ENCODE measurements at regions not wholly inside any gene's neighbourhood (a gene's known extent, or its start where the extent isn't known, plus 50 kb on each side); places are given as distances from the start of the nearest gene placed in this dataset.

- dilution Hi-C loops (cut with MboI; ENCODE audit: extremely low pct_ligation_motif_present, low sequenced_read_pairs) = no loop called here
- H3K79me2 ChIP-seq (ENCODE audit: control insufficient read depth, insufficient read depth, low read length) = no peaks in the 10 kb centered on the region
- H3K27ac ChIP-seq (ENCODE audit: insufficient read depth, low read depth, low read length) = no peak overlapping the region
- ChIA-PET CTCF (no interaction called here), POLR2A (no interaction called here)
- TF ChIP-seq FOS (IDR thresholded peaks at IDR 0.05; ENCODE audit: borderline replicate concordance, insufficient read depth, low read length) (no peak), MYC (IDR thresholded peaks at IDR 0.05; ENCODE audit: low read depth, low read length) (no peak), MAX (IDR thresholded peaks at IDR 0.05; ENCODE audit: insufficient read depth, insufficient read length) (no peak), POLR2AphosphoS5 (IDR thresholded peaks at IDR 0.05; ENCODE audit: insufficient read depth, low read depth, low read length) (no peak)
- H4K20me1 ChIP-seq (replicated peaks; ENCODE audit: control insufficient read depth, extremely low read depth, insufficient read depth, low read length) = no peaks in the 10 kb centered on the region
- H3K9me3 ChIP-seq (replicated peaks; ENCODE audit: control insufficient read depth, insufficient read depth, low read length) = peaks cover 6% of the 10 kb centered on the region
- no peaks in the 10 kb centered on the region for H3K4me1 ChIP-seq (ENCODE audit: control insufficient read depth, extremely low read depth, insufficient read depth, low read length)
- no peak overlapping the region for H2AFZ ChIP-seq (ENCODE audit: low read depth, low read length)
- no peak for FAIRE-seq
- H3K27me3 ChIP-seq (ENCODE audit: control insufficient read depth in 2 of 2, insufficient read depth in 2 of 2, low read length in 2 of 2) = no peaks in the 10 kb centered on the region
- H3K4me2 ChIP-seq (ENCODE audit: insufficient read depth, low read length) = no peak overlapping the region
- no peak for DNase-seq (ENCODE audit: low read depth, low spot score)
- intact Hi-C loops (cut with micrococcal nuclease) = no loop called here
- no TSS peak for BruUV-seq (replicated peaks)
- no peak overlapping the region for H3K4me3 ChIP-seq (replicated peaks in 1 of 3; ENCODE audit: insufficient read depth in 1 of 3, low read depth in 1 of 3, low read length in 3 of 3)
- H3K9me1 ChIP-seq (replicated peaks; ENCODE audit: control insufficient read depth, extremely low read depth, insufficient read depth, low read length) = no peaks in the 10 kb centered on the region
- H3K9ac ChIP-seq (replicated peaks; ENCODE audit: extremely low read depth, insufficient read depth, low read length) = no peak overlapping the region
- H3K36me3 ChIP-seq (ENCODE audit: control insufficient read depth in 2 of 2, extremely low read depth in 1 of 2, insufficient read depth in 2 of 2, low read length in 2 of 2) = no peaks in the 10 kb centered on the region
Measured at GRCh38 chr12:128131955-128132354, 135.0 kb upstream of the TMEM132C start.

- no peak overlapping the region for H2AFZ ChIP-seq (ENCODE audit: low read depth, low read length)
- dilution Hi-C loops (cut with MboI; ENCODE audit: extremely low pct_ligation_motif_present, low sequenced_read_pairs) = no loop called here
- H3K27me3 ChIP-seq (ENCODE audit: control insufficient read depth in 2 of 2, insufficient read depth in 2 of 2, low read length in 2 of 2) = no peaks in the 10 kb centered on the region
- intact Hi-C loops (cut with micrococcal nuclease) = no loop called here
- no peak overlapping the region for H3K4me3 ChIP-seq (replicated peaks in 1 of 3; ENCODE audit: insufficient read depth in 1 of 3, low read depth in 1 of 3, low read length in 3 of 3)
- TF ChIP-seq FOS (IDR thresholded peaks at IDR 0.05; ENCODE audit: borderline replicate concordance, insufficient read depth, low read length) (no peak), POLR2A (IDR thresholded peaks at IDR 0.05; ENCODE audit: low read depth, low read length) (no peak), MYC (IDR thresholded peaks at IDR 0.05; ENCODE audit: low read depth, low read length) (no peak), MAX (IDR thresholded peaks at IDR 0.05; ENCODE audit: insufficient read depth, insufficient read length) (no peak), GATA2 (IDR thresholded peaks at IDR 0.05; ENCODE audit: insufficient read depth, insufficient read length, low read depth, low read length) (no peak), JUN (IDR thresholded peaks at IDR 0.05; ENCODE audit: borderline replicate concordance, insufficient read depth, insufficient read length, low read depth) (no peak), EZH2 (IDR thresholded peaks at IDR 0.05; ENCODE audit: borderline replicate concordance, low read depth, low read length, severe bottlenecking) (no peak), POLR2AphosphoS5 (IDR thresholded peaks at IDR 0.05; ENCODE audit: insufficient read depth, low read depth, low read length) (no peak)
- TF ChIP-seq, protein P1, sequence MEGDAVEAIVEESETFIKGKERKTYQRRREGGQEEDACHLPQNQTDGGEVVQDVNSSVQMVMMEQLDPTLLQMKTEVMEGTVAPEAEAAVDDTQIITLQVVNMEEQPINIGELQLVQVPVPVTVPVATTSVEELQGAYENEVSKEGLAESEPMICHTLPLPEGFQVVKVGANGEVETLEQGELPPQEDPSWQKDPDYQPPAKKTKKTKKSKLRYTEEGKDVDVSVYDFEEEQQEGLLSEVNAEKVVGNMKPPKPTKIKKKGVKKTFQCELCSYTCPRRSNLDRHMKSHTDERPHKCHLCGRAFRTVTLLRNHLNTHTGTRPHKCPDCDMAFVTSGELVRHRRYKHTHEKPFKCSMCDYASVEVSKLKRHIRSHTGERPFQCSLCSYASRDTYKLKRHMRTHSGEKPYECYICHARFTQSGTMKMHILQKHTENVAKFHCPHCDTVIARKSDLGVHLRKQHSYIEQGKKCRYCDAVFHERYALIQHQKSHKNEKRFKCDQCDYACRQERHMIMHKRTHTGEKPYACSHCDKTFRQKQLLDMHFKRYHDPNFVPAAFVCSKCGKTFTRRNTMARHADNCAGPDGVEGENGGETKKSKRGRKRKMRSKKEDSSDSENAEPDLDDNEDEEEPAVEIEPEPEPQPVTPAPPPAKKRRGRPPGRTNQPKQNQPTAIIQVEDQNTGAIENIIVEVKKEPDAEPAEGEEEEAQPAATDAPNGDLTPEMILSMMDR (IDR thresholded peaks at IDR 0.05; ENCODE audit: extremely low read depth in 1 of 2, insufficient read depth in 1 of 2, low read depth in 1 of 2, low read length in 2 of 2) = no peak
- no peak overlapping the region for H3K9ac ChIP-seq (replicated peaks; ENCODE audit: extremely low read depth, insufficient read depth, low read length)
- ChIA-PET CTCF (no interaction called here), POLR2A (no interaction called here)
- no peaks in the 10 kb centered on the region for H3K4me1 ChIP-seq (ENCODE audit: control insufficient read depth, extremely low read depth, insufficient read depth, low read length)
- DNase-seq (ENCODE audit: low read depth, low spot score) (no peak), FAIRE-seq (no peak)
- no peaks in the 10 kb centered on the region for H3K36me3 ChIP-seq (ENCODE audit: control insufficient read depth in 2 of 2, extremely low read depth in 1 of 2, insufficient read depth in 2 of 2, low read length in 2 of 2)
- no peak overlapping the region for H3K4me2 ChIP-seq (ENCODE audit: insufficient read depth, low read length)
- no peaks in the 10 kb centered on the region for H3K9me1 ChIP-seq (replicated peaks; ENCODE audit: control insufficient read depth, extremely low read depth, insufficient read depth, low read length)
- no peaks in the 10 kb centered on the region for H4K20me1 ChIP-seq (replicated peaks; ENCODE audit: control insufficient read depth, extremely low read depth, insufficient read depth, low read length)
- no peak overlapping the region for H3K27ac ChIP-seq (ENCODE audit: insufficient read depth, low read depth, low read length)
- no TSS peak for BruUV-seq (replicated peaks)
- H3K79me2 ChIP-seq (ENCODE audit: control insufficient read depth, insufficient read depth, low read length) = no peaks in the 10 kb centered on the region
- peaks cover 6% of the 10 kb centered on the region for H3K9me3 ChIP-seq (replicated peaks; ENCODE audit: control insufficient read depth, insufficient read depth, low read length)
Measured at GRCh38 chr12:128133321-128134073, 133.5 kb upstream of the TMEM132C start.

Measured in endothelial cell of umbilical vein (primary cell).